Iris pigment epithelial cell (primary cell): ENCODE measurements at regions not wholly inside any gene's neighbourhood (a gene's known extent, or its start where the extent isn't known, plus 50 kb on each side); places are given as distances from the start of the nearest gene placed in this dataset.

Experiments used
- DNase-seq: peaks from one replicate; pipeline ENCODE4 v3.0.0-alpha.2; 2011; ENCODE audit warnings: low read depth

DNA sequence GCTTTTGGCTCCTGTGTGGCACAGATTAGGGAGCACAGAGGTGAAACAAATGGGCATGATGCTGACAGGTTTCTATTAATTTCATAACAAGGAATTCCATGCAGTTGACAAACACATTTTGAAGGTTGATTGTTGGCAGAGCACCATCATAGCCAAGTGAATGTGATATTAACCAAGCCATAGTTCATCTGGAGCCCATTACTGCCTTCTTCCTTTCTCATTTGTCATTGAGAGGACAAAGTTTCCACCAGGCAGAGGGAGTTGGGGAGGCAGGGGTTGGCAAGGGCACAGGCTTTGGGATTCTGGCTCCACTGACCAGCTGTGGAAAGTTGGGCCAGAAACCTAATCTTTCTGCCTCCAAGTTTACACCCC is 325.2 kb downstream of the MFSD1 start:
- no peak for DNase-seq

DNA sequence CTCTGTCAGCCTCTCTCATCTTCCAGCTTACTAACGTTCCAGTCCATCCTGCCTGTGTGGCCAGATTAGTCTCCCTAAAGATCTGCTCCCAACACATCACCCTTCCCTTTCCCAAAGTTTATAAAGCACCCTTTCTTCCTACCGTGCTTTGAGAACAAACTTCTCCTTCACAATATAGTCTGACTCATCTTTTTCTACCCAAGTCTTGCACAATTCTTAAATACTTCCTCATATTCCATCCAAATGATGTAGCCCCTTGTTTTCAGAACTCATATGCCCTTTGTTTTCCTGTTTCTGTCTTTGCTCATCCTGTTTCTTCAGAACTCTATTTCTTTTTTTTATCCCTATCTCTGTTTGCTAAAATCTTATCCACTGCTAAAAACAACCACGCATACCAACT is 326.8 kb downstream of the MFSD1 start:
- peak; percentile 90 for DNase-seq

DNA sequence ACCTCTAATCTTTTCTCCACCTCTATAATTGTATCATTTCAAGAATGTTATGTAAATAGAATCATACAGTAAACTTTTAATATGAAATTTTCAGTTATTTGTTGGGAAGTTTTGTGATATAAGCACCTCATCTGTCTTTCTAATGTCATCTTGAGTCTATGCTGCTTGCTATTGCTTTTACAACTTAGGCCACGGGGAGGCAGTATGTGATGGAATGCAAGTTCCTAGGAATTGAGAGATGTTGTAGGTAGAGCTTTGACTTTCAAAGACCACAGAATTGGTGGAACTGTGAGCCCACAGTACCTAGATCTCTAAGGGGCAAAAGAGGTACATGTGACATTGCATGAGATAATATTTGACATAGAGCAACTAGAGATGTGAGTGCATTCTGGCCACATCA is 328.3 kb downstream of the MFSD1 start:
- peak; percentile 74 for DNase-seq

- DNase-seq = peak; percentile 41
Observed at GRCh38 chr3:159131376-159131775, 329.5 kb downstream of the MFSD1 start.

DNA sequence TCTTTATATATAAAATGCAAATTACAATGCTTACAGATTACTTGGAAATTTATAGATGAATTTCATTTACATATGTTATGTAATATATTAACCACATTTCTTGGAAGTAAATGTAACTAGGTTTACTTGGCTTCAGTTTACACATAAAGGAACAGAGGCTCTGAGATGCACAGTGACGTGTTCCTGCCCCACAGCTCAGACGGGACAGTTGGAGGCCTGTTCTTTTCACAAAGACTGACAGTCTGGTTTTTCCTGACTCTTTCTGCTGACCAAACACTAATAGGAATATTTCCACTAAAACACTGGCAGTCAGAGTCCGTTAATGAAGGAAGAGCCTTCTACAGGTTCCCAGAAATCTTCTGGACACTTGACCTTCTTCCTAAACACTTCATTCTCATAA is 336.1 kb downstream of the MFSD1 start:
- no peak for DNase-seq

DNA sequence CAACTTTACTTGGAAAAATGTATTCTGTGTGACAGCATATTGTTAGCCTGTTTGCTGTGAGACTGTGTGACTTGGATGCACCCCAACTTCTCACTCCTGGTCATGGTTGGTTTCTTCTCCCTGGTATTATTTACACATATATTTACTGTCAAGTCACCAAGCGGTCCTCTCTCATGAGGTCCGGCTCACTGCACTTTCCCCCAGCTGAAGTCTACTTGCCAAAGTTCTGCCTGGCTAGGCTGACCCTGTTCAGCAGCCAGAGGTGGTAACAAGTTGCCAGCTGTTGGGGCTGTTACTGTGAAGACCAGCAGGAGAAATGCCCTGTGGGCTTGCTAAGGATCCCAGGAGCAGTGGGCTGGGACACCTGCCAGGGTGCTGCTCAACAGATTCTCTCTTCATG is 337.5 kb downstream of the MFSD1 start:
- DNase-seq = no peak

DNA sequence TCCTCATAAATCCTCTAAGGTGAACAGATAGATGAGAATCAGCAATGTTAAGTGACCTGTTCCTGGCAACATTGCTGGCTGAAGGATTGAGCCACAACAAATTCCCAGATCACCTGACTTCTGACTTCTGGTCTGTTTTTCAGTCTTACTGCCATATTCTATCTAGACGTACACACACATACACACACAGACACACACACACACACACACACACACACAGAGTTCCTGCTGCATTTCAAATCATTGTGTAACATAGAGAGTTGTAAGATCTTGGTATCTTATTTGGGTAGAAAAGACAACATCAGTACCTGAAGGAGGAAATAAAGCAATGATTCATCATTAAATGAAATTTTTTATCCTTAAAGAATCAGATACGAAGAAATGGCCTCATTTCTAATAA is 342.6 kb downstream of the MFSD1 start:
- DNase-seq = peak; percentile 60

GRCh38 chr3:159144891-159145290 is 343.0 kb downstream of the MFSD1 start:
- DNase-seq = peak; percentile 55

DNA sequence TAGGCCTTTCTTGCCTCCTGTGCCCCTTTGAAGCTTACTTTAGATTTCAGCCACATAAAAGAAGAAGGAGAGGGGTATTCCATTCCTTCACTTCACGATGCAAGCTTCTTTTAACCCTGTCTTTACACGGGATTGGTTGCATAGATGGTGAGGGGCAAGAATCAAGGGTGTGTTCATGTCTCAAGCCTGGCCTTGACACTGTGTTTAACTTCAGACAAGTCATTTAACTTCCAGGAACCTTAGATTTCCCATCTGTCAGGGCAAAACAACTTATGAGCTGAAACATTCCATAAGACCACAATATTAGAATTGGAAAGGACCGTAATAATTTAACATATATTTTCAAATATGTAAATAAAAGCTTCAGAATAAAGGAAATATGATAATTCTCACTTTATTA is 344.5 kb downstream of the MFSD1 start:
- DNase-seq = peak; percentile 71

DNA sequence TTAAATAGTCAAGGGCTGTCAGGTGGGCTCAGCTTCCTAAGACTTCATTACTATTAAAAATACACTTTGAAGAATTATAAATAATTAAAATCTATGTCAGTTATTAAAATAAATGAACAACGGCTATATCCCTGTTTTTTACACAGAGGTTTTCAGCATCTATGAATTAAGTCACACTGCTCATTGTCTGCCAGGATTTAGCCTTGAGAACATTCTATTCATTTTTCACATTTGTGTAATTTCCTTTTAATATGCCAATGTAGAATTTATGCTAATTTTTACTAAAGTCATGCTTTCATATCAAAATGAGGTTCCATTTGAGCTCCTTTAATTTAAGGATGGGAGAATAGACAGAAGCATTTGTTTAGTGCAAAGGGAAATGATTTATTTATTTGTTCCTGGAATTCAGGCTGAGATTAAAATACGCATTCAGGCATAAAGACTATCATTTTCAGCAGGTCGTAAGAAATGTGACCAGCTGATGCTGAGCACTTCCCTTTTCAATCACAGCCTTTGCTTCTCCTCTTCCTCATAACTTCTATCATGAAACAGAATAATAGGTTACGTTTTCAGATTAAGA is 345.1 kb downstream of the MFSD1 start:
- DNase-seq = peak; percentile 78

DNA sequence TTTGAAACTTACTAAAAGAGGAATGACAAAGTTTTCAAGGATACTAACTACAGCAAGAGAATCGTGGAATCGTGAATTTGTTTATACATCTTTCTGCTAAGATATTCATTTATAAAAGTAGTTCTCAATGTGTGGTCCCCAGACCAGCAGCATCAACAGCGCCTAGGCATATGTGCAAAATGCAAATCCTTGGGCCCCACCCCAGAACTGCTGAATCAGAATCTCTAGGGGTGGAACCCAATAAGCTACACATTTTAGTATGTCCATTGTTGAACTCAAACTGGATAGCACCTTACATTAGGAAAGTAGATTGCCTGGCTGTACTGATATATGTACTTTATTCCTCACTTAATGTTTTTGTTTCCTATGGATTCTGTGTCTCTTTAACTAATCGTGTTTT is 346.0 kb downstream of the MFSD1 start:
- no peak for DNase-seq

DNA sequence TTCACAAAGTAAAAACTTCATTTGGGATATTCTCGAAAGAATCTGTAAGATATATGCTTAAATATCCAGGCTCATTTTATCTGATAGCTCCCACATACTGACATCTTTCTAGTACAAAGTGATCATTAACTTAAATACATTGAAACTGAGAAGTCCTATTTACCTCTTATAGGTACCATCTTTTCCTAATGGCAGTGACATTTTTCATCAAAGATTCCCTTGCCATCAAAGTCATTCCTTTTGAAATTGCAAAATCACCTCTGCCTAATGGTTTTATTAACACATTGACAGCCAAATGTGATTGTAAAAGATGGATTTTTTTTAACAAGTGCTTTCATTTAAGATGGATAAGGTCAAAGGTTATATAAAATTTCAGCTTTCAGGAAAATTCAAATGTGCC is 346.6 kb downstream of the MFSD1 start:
- DNase-seq = no peak

GRCh38 chr3:159149131-159149530 is 347.3 kb downstream of the MFSD1 start:
- DNase-seq = no peak

DNA sequence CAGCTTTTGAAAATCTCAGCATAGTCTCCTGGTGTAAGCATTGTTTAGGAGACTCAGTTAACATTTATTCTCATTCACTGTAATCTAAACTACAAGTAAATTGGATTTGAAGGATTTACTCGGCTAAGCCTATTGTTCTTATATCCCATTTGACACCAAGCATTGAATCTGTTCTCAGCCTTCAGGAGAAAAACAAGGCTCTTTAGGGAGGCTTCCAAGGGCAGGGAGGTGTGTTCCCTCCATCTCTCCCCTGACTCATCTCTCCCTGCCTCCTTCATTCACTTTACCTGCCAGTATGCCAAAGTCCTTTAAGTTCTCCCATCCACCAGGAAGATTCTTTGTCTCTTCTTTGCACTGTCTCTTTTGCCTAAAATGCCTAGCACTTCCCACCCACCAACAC is 347.8 kb downstream of the MFSD1 start:
- no peak for DNase-seq

GRCh38 chr3:159150180-159150579 is 348.3 kb downstream of the MFSD1 start:
- no peak for DNase-seq

DNA sequence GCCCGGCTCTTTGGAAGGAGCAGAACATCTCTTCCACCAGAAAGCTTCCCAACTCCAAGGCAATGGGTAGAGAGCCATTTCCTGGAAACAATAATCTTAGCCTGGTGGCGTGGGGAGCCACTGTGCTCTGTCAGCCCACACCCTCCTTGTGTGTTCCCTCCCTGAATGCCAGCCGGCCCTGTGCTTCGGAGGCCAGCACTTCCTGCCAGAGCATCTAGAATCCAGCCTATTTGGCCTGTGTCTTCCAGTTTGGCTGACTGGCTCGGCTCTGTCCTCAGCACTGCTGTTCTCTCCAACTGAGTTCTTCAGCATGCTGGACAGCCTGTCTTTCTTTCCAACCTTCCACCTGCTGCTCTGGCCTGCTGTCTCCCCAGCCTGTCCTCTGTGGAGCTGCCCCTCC is 349.3 kb downstream of the MFSD1 start:
- no peak for DNase-seq

DNA sequence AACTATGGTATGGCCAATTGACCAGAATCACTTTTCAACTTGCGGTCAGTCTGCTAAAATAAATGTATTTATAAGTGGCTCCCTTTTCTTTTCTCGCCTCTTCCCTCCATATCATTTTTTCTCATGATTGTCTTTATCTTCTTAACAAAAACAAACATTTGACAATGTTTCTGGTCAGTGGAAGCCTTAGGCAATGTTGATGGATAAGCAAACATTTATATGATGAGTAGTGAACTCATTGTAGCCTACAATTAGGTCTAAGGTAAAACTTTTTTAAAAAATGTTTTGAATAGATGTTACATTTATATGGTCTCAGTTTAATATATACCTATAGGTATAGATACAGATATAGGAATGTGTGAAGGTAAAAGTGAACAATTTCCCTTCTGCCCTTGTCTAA is 355.4 kb downstream of the MFSD1 start:
- DNase-seq = no peak

GRCh38 chr3:159158213-159158612 is 356.4 kb downstream of the MFSD1 start:
- peak; percentile 40 for DNase-seq

DNA sequence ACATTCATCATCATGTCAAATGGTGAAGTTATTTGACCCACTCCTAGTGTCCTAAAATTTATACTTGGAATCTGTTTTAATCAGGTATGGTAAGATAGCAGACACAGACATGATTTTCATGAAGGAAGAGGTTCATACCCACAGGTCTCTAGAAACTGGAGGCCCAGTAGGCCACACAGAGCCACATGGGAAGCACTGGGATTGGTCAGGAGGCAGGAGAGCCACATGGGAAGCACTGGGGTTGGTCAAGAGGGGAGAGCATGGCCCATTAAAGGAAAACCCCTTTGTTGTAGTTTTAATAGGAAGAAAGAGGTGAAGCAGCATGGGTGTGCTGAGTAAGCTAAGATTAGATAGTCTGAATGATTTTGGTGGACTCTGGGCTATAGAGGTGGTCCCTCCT is 356.9 kb downstream of the MFSD1 start:
- DNase-seq = no peak

GRCh38 chr3:159159546-159159945 is 357.7 kb downstream of the MFSD1 start:
- no peak for DNase-seq

- DNase-seq = no peak
Observed at GRCh38 chr3:159163656-159164055, 361.8 kb downstream of the MFSD1 start.

DNA sequence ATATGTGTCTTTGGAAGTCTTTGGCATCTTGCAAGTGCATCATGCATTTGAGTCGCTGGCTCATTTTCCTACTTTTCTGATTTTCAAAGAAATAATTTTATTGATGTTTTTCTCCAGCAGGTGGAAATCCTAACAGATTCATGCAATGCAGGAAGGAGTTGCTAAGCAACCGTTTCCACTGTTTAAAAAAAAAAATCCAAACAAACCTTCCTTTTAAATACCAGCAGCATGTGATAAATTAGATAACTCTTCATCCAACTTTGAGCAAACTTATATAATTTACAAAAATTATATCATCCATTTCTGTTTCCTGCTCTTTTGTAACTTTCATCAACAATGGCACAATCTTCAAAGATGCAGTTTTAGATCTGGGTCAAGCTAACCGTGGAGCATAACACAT is 364.1 kb downstream of the MFSD1 start:
- no peak for DNase-seq

DNA sequence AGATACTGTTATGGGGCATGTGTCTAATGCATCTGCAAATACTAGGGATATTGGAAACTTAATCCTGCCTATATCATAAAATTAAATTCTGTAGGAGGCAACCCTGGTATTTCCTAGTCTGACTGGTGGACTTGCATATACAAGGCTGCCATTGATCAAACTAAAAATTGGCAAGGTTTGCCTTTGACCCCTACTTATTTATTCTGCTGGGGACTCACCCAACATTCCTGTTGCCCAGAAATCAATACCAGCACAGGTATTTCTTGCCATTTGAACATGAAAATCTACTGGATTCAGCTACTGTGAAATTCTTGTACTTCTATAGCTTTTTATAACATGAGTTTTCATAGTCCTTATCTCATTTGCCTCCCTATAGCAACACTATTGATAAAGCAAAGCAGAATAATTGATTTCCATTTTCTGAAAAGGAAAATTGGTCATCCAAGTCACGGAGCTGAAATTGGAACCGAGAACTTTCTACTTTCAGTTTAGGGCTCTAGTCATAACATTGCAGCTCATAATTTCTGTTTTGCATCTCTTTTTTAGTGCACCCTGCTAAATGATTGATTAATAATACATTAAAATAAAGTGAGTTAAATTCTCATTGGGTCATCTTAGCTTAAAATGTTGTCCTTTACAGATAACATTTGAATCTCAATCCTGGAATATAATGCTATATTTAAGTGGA is 365.2 kb downstream of the MFSD1 start:
- DNase-seq = no peak

GRCh38 chr3:159168788-159169187 is 366.9 kb downstream of the MFSD1 start:
- DNase-seq = no peak
